Non-pigmented ciliary epithelial cell (primary cell): ENCODE measurements at regions not wholly inside any gene's neighbourhood (a gene's known extent, or its start where the extent isn't known, plus 50 kb on each side); places are given as distances from the start of the nearest gene placed in this dataset.

Experiments
- DNase-seq: peaks from one replicate; pipeline ENCODE4 v3.0.0-alpha.2; 2010; ENCODE audit warnings: low read depth

GRCh38 chr2:217749008-217749407, 253.8 kb downstream of the TNS1 start:
- no peak for DNase-seq

DNA sequence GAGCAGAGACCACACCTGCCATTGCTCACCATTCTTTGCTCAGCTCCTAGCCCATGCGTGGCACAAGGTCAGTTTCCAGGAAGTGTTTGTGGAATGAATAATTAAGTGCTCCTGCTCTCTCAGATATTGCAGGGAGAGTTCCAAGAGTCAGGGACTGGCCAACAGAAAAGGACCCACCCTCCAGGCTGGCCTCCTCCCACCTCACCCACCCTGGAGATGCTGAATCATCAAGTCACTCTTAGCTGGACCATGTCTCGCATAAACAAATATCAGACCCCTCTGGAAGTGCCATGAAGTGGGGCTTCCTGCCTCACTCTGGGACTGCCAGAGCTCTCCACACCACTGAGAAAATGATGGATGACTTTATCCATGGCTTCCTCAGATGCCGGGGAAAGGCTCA, 256.0 kb downstream of the TNS1 start:
- no peak for DNase-seq

GRCh38 chr2:217743966-217744761, 258.6 kb downstream of the TNS1 start:
- DNase-seq: no peak

DNA sequence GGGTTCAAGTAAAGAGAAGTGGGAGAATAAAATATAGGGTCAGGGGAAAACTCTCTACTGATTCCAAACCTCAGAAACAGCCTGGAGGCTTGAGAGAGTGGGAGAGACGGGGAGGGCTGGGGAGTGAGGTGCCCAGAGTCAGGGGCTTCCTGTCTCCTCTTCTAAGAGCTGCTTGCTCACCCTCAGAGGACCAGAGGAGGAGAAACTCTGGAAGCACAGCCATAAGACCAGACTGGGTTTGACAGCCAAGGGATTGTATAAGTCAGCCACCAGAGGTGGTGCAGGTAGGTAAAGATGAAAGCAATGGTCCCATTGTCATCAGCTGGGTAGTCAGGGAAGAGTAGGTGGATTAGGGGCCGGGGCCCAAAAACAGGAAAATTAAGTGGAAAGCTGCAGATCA, 259.4 kb downstream of the TNS1 start:
- DNase-seq: no peak

GRCh38 chr2:217742841-217743240, 260.0 kb downstream of the TNS1 start:
- no peak for DNase-seq

DNA sequence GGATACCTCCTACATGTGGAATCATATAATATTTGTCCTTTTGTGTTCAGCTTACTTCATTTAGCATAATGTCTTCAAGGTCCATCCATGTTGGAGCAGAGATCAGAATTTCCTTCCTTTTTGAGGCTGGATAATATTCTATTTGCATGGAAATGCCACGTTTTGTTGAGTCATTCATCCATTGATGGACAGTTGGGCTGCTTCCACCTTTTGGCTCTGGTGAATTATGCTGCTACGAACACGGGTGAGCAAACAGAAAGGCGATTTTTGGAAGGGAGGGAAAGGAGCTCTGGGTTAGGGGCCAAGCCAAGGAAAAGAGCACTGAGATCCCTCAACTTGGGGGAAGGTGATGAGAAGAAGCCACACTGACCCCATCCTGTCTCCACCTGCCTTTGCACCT, 260.5 kb downstream of the TNS1 start:
- no peak for DNase-seq

- no peak for DNase-seq
These were observed 261.3 kb downstream of the TNS1 start for GRCh38 chr2:217741381-217741955.

DNA sequence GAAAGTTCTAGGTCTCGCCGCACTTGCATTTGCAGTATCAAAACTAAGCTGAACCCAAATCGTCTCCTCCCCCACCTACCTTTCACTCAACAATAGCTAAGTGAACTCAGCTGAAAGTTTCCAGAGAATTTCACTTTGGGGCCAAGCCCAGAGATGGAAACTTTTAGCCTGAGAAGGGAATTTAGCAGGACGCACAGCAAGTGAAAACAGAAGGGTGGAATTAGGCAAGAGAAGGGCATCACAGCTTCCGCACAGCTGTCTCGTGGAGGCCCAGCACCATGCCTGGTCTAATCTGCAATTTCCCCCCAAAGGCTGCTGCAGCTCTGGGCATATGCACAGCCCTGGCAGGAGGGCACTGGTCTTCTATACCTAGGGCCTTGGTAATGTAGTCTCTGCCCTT, 262.0 kb downstream of the TNS1 start:
- no peak for DNase-seq

DNA sequence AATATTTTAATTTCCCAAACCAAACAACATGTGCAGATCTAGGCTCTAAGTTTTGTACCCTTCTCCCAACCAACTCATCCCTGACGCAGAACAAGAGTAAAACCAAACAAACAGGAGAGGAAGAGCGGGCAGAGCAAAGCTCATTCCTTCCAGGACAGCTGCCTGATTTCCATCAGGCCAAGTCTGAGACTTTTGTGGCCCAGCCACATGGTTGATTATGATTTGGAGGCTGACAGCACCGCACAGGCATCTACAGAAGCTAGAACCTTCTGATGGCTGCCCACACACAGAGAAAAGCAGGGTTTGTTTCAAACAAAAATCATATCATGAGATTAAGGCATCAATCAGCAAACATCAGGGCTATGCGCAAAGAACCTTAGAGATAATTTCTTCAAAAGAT, 262.6 kb downstream of the TNS1 start:
- no peak for DNase-seq

DNA sequence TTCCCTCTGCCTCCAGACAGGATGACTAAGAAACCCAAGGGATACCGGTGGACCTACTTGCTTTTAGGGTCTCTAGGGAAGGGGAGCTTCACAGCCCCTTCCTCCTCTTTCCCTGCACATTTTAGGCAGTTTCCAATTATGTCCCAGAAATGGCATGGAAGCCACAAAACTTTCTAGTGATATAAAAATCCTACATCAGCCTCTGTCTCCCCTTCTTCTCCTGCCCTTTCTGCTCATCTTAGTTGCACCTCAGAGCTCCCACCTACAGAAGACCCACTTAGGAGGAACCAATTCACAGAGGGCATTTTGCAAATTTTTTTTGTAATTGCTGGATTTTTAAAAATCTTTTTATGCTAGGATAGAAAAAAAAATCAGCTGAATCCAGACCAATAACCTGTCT, 263.1 kb downstream of the TNS1 start:
- no peak for DNase-seq

GRCh38 chr2:217738061-217738460, 264.7 kb downstream of the TNS1 start:
- DNase-seq: no peak

- DNase-seq: no peak
These were observed 265.8 kb downstream of the TNS1 start for GRCh38 chr2:217736776-217737550.

- no peak for DNase-seq
These were observed 266.9 kb downstream of the TNS1 start for GRCh38 chr2:217735899-217736298.

GRCh38 chr2:217735034-217735433, 267.8 kb downstream of the TNS1 start:
- DNase-seq: no peak

GRCh38 chr2:217733461-217733860, 269.3 kb downstream of the TNS1 start:
- no peak for DNase-seq

GRCh38 chr2:217732992-217733391, 269.8 kb downstream of the TNS1 start:
- no peak for DNase-seq

DNA sequence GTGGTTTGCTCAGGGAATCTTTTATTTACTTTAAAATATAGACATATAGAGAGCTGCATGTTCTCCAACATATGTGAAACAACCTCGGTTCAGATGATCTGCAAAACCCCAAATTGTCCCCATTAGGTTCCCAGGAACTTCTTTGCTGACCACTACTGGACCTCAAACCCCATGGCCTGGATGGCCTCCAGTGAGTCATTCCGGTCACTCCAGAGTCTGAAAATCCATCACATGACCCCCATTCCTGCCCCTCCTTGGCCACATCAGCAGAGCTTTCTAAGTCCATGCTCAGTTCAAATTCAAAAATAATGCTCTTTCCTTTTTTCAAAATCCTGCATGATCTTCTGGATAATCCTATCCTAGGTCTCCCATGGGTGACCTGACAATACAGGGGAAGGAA, 271.0 kb downstream of the TNS1 start:
- DNase-seq: no peak

DNA sequence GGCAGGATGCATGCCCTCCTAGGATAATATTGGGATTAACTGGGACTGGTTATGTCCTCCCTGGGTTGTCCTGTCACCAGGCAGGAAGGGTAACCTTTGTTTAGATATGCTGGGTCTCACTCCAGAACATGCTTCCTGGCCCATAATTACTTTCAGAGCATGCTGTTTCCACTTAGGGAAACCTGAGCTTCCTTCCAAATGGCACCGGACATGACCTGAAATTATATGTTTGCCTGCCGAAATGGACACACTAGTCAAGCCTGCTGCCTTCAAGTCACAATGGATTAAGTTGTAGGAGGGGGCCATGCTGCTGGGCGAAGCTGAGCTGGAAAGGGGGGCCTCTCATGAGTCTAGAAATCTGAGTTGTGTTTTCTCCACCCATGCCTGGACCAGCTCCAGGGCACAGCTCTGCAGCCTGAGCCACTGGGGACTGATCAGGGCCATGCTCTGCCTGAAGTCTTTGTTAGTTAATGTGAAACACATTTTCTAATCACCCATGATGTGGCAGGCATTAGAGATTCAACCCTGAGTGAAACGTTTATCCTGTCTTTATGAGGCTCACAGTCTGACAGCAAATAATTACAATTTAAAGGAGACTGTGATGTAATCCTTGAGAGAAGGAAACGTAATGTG, 273.3 kb downstream of the TNS1 start:
- no peak for DNase-seq

DNA sequence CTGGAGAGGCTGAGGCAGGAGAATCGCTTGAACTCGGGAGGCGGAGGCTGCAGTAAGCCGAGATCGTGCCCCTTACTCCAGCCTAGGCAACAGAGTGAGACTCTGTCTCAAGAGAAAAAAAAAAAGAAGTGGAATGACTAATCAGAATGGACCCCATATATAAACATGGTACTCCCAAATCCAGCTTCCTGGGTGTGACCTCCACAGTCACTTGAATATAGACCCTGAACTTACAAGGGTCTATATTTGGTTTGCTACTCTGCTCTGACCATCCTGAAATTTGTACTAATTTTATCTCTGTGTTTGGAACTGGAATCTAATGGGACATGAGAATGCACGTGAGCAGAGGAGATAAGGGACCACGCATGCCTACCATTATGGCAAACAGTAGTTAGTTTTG, 275.0 kb downstream of the TNS1 start:
- DNase-seq: no peak

GRCh38 chr2:217725409-217725808, 277.4 kb downstream of the TNS1 start:
- DNase-seq: no peak

DNA sequence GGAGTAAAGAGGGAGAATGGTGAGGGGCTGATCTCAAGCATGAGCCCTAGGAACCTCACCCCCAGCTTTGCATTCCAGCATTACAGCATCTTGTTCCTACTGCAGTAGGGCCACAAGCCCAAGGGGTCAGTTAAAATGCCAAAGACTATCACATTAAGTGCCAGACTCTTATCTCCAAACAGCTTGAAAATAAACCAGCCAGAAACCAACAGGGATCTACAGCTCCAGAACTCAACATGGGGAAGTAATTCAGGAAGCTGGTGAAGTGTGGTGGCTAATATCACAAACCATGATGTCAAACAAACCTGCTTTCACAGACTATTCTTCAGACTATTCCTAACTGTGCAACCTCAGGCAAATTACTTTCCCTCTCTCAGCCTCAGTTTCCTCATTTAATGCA, 278.3 kb downstream of the TNS1 start:
- no peak for DNase-seq

- DNase-seq: no peak
These were observed 278.8 kb downstream of the TNS1 start for GRCh38 chr2:217723981-217724380.
